T-helper 1 cell treated with Interleukin-12 subunit alpha and Interleukin-12 subunit beta and Interleukin-4 antibody, amounts not matched to agents 30 ng/mL and 1 ng/mL, for 36 hours (primary cell): ENCODE measurements at regions not wholly inside any gene's neighbourhood (a gene's known extent, or its start where the extent isn't known, plus 50 kb on each side); places are given as distances from the start of the nearest gene placed in this dataset.
"Not testable (repeated sequence)": the region's sequence is repeated elsewhere in the genome, so short reads cannot be mapped to it uniquely, and the experiment has no call there.

Source experiments
- intact Hi-C: fragments of 100-400 bp; cut with micrococcal nuclease; formaldehyde crosslinking; loops from one replicate; pipeline ENCODE4 v1.15.1; 2024

- intact Hi-C loops = no loop called here
These were observed 62.4 kb downstream of the CLDN17 start for GRCh38 chr21:30104241-30104640.

DNA sequence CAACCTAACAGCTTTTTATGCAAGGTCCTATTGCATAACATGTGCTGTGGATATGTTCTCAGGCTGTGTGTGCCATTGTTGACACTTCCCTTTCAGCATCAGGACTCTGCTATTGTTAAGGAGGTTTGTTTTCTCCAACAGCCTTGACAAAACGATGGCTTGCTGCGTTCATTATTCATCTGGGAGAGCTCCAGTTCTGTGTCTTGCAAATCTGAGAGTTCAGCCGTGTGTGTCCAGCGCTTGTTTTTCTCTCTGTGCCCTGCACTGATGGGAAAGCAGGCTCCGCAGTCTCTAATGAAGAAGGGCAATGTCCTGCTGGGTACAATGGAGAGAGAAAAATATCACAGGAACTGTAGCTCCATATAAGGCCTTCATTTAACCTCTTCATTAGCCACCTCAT lies 63.7 kb downstream of the CLDN17 start:
- intact Hi-C loops = no loop called here

DNA sequence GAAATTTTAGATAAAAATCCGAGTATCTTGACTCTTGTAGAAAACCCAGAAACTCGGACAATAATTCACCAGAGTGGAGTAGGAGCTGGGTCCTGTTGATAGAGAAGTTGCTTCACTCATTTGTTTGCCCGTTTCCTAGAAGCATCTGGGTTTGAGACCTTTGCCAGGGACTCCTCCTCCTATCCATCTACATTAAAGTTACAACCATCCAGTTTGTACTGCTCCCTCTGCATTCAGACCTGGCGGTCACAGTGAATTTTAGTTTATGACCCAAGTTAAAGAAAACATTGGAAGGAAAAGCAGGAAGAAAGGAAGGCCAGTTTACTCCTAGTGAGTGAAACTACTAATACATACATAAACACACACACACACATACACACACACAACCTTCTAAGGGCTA lies 64.6 kb downstream of the CLDN17 start:
- intact Hi-C loops = no loop called here

GRCh38 chr21:30097791-30098190 lies 68.8 kb downstream of the CLDN17 start:
- intact Hi-C loops = no loop called here

DNA sequence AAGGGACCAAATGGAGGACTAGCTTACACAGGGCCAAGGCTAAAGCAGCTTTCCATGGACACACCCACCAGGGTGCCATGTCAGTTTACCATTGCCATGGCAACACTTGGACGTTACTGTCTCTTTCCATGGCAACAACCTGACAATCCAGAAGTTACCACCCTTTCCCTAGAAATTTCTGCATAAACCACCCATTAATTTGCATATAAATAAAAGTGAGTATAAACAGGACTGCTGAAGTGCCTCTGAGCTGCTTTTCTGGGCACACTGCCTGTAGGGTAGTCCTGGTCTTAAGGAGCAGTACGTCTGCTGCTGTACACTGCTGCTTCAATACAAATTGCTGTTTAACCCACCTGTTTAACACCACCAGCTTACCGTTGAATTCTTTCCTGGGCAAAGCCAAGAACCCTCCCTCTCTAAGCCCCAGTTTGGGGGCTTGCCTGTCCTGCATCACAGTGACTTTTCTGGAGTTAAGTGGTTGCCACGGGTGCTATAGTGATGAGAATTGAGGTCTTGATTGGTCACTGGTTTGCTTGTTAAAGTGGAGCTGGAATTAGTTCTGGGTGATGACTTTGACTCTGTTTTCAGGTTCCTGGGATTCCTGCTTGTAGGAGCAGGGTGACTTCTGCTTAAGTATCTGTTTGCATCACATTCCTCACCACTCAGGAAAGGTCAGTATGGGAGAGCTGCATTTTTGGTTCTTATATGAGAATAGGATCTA lies 83.2 kb downstream of the CLDN17 start:
- intact Hi-C loops = no loop called here

GRCh38 chr21:30081506-30081905 lies 85.1 kb downstream of the CLDN17 start:
- intact Hi-C loops = no loop called here

GRCh38 chr21:30072496-30072895 lies 94.1 kb downstream of the CLDN17 start:
- intact Hi-C loops = no loop called here

GRCh38 chr21:30058928-30059327 lies 107.7 kb downstream of the CLDN17 start:
- intact Hi-C loops = no loop called here

DNA sequence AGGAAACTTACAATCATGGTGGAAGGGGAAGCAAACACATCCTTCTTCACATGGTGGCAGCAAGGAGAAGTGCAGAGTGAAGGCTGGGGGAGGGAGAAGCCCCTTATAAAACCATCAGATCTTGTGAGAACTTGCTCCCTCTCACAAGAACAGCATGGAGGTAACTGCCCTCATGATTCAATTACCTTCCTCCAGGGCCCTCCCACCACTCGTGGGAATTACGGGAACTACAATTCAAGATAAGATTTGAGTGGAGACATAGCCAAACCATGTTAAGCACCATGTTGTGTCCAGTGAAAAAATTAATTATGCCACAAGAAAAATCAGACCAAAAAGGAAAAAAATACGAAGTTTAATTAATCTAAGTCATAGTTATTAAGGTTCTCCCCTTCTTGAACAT lies 109.5 kb downstream of the CLDN17 start:
- intact Hi-C loops = no loop called here

- intact Hi-C loops = loop anchor here (10.0 kb wide), 2 partner anchors 146 to 1556 kb away; no protein-coding TSS in a partner anchor
These were observed 108.8 kb upstream of the GRIK1 start for GRCh38 chr21:30048570-30048969.

DNA sequence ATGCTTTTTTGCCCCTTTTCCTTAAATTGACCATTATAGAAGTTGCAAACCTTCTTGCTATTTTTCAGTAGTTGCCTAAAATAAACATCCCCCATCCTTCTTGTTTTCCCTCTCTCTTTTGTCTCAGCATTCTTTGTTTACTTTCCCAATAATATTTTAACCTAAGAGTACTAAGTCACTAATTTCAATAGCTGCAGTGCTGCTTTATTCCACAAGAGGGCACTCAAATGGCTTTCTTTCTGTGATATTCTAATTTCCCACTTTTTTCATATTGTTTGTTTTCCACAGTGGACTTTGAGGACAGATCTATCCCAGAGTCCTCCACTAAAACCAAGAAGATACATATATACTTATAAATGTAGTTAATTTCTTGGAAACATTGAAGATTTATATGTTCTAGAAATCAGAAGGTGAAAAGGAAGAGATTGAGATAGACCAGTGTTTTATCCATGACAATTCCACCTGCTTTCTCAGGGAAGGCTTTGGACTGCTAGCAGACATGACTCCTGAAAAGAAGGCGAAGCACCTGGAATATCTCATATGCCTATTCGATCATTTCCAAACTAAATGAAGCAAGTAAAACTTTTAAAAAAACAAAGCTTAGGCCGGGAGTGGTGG lies 104.8 kb upstream of the GRIK1 start:
- intact Hi-C loops = loop anchor here (10.0 kb wide), 2 partner anchors 150 to 1560 kb away; no protein-coding TSS in a partner anchor

GRCh38 chr21:30042443-30042842 lies 102.6 kb upstream of the GRIK1 start:
- intact Hi-C loops = loop anchor here (10.0 kb wide), 2 partner anchors 152 to 1562 kb away; no protein-coding TSS in a partner anchor

GRCh38 chr21:30033441-30033840 lies 93.6 kb upstream of the GRIK1 start:
- intact Hi-C loops = no loop called here

- intact Hi-C loops = no loop called here
These were observed 90.6 kb upstream of the GRIK1 start for GRCh38 chr21:30030416-30030815.

DNA sequence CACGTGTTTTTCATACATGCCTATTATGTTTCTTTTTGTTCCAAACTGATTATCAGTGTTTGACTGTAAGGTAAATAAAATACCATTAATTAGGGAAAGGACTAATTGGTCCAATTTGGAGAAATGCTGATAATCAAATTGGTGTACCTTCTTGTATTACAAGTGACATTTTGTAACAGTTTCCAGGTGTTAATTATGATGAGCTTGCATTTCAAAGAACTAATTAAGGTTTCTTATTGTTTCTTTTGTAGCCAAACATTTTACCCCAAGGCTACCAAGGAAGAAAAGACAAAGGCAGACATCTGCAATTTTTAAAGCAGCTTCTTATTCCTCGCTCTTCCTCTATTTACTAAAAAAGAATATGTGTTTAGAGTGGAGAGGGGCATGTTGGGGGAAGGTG lies 88.7 kb upstream of the GRIK1 start:
- intact Hi-C loops = no loop called here

DNA sequence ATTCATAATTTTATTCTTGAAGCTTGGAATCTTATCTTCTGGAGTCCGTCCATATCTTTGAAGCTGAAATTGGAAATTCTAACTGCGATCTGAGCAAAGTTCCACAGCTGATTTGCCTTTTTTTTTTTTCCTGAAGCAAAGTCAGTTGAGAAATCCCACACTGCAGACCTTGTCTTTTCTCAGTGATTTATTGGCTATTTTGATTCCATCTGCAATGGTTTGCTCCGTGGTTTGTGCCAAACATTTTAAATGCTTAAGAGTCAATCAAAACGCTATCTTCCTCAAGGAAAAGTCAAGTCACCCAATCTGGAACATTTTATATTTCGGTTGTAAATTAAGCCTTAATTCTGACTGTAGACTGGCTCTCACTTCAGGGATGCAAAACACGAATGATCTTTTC lies 88.2 kb upstream of the GRIK1 start:
- intact Hi-C loops = no loop called here

DNA sequence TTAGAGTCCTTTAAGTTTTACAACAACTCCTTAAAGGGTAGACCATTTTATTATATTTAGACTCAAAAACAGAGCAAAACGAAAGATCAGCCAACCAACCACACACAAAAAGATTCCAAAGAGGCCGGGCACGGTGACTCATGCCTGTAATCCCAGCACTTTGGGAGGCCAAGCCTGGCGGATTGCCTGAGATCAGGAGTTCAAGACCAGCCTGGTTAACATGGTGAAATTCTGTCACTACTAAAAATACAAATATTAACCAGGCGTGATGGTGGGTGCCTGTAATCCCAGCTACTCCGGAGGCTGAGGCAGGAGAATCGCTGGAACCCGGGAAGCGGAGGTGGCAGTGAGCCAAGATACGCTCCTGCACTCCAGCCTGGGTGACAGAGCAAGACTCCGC lies 83.3 kb upstream of the GRIK1 start:
- intact Hi-C loops = not testable (repeated sequence)

GRCh38 chr21:30014886-30015285 lies 75.1 kb upstream of the GRIK1 start:
- intact Hi-C loops = no loop called here

- intact Hi-C loops = no loop called here
These were observed 51.8 kb upstream of the GRIK1 start for GRCh38 chr21:29991624-29992023.

DNA sequence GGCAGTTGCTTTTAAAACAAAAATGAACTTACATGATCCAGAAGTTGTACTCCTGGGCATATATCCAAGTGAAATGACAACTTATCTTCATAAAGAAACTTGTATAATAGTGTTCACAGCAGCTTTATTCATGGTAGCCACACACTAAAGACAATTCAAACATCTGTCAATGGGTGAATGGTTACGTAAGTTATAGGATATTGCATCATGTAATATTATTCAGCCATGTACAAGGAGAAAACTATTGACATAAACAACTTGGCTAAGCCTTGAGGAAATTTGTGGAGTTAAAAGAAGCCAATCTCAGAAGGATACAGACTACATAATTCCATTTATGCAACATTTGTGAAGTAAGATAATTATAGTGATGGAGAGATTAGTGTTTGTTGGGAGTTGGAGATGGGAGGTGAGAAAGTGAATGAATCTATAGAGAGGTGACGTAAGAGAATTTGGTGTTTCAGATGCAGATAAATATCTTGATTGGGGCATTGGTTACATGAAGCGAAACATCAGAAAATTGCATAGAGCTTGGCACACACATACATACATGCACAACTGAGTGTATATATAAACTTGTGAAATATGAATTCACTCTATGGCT lies 49.9 kb upstream of the GRIK1 start:
- intact Hi-C loops = no loop called here
